GM21786 (cell line): ENCODE measurements at regions not wholly inside any gene's neighbourhood (a gene's known extent, or its start where the extent isn't known, plus 50 kb on each side); places are given as distances from the start of the nearest gene placed in this dataset.
A peak's percentile ranks its signal among the peaks of the same experiment; 100 is the strongest.
"Not testable (repeated sequence)": the region's sequence is repeated elsewhere in the genome, so short reads cannot be mapped to it uniquely, and the experiment has no call there.

ENCODE experiments used
- ATAC-seq: cut with Tn5 transposase; IDR thresholded peaks from one replicate; pipeline ENCODE4 v1.9.1; 2021; ENCODE audit not compliant: unreplicated experiment

DNA sequence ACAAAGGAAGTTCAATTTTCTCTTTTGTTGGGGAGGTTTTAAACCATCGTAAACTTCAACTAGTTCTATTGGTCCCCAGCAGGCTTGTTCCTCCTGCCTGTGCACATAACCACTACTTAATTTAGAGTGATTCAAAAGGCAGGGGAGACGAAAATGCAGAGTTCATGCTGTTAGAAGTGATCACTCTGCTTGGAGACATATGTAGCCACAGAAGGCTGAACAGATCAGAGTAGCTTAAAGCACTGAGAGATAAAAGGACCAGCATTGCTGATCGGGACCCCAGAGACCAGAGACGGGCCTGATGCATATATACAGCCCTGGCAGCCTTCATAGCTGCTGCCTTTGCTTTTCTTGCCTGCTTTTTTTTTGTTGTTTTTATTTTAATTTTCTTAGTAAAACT lies 662.0 kb upstream of the CPEB2 start:
- no peak for ATAC-seq

DNA sequence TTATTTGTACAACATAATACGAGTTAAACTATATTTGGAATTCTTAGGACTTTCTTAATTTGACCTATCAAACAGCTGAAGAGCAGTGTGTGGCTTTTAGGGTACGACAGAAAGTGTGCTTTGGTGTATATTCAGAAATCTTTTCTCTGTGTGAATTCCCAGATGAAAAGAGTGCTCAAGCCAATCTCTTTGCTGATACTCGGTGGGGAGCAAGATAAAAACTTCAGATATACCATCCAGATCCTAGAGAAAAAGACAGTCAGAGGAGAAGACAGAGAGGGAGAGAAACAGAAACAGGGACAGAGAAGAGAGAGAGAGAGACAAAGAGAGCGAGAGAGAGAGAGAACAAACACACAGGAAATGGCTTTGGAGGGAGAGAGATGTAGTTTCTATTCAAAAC lies 658.3 kb upstream of the CPEB2 start:
- ATAC-seq, result no peak

DNA sequence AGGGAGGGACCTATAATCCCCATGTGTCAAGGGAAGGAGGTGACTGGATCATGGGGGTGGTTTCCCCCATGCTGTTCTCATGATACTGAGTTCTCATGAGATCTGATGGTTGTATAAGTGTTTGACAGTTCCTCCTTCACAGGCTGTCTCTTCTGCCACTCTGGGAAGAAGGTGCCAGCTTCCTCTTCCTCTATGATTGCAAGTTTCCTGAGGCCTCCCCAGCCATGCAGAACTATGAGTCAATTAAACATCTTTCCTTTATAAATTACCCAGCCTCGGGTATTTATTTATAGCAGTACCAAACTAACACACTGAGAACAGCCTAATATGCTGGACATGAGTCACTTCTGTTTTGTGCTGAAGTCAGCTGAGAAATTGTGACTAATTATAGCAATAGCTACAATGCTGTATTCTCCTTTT lies 656.9 kb upstream of the CPEB2 start:
- ATAC-seq, result no peak

DNA sequence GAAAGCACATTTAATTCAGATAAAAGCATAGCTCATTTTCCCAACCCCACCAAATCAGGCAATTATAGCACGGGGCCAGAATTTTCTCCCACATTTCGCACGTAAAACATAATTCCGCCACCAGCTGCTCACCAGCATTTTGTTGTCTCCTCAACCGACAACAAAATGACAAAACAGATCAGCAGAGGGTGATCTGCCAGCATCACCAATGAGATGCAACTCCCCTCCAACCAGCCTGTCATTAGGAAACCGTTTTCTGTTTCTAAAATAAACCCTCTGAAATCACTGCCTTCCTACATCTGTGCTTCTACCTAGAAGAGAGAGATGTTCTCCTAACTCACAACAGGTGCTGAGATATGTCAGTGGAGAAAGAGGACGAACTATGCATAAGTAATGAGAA lies 654.8 kb upstream of the CPEB2 start:
- no peak for ATAC-seq

DNA sequence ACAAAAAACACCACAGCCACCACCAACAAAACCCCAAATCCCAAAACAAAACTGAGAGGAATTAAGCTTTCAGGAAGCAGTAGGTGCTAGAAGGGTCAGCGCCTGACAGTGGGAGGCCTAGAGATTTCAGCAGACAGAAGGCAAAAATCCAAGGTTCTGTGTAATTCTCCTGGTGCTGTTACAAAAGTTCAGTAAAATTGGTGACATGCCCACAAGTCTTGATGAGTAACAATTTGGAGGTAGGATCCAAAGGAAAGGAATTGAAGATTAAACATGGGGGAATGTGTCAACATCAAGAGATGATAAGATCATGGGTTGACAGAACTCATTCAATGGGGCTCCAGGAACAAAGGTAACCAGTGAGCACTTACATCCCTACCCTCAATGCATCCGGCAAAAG lies 653.8 kb upstream of the CPEB2 start:
- ATAC-seq, result no peak

- ATAC-seq, result not testable (repeated sequence)
These were observed 643.6 kb upstream of the CPEB2 start for GRCh38 chr4:14358544-14359160.

- ATAC-seq, result no peak
These were observed 642.3 kb upstream of the CPEB2 start for GRCh38 chr4:14359991-14360390.

- ATAC-seq, result no peak
These were observed 641.2 kb upstream of the CPEB2 start for GRCh38 chr4:14361084-14361483.

DNA sequence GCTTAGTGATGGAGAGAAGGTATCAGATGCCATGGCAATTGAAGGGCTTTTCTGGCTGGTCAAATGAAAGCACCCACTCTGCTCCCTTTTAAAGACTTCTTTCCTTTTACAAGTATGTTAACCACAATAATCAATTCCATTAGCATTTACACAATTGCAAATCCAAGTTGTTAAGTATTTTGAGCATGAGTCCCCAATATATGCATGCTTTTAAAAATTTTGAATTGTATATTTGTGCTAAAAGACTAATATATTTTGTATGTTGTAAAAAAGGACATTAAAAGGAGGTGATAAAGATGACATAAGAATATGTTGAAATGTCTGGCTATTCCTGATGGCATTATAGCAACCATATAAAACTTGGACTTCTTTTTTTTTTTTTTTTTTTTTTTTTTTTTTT lies 639.9 kb upstream of the CPEB2 start:
- no peak for ATAC-seq

GRCh38 chr4:14364953-14365536 lies 637.2 kb upstream of the CPEB2 start:
- ATAC-seq, result no peak

GRCh38 chr4:14368391-14368790 lies 633.9 kb upstream of the CPEB2 start:
- ATAC-seq, result no peak

GRCh38 chr4:14371131-14371530 lies 631.1 kb upstream of the CPEB2 start:
- no peak for ATAC-seq

DNA sequence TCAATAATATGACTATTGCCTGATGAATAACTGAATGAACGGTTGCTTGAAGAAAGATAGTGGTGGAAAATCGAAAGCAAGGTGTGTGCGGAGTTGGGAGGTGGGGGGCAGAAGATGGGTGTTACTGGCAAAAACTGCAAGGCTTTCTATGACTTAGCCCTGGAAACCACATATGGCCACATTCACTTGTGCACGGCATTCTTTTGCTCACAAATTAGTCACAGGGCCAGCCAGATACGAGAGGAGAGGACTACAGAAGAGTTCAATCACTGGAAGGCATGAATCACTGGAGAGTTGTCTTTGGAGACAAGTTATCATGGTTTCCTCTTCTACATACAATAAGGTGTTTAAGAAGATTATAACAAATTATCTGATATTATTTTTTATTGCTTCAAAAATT lies 626.5 kb upstream of the CPEB2 start:
- no peak for ATAC-seq

- ATAC-seq, result no peak
These were observed 623.1 kb upstream of the CPEB2 start for GRCh38 chr4:14379183-14379582.

DNA sequence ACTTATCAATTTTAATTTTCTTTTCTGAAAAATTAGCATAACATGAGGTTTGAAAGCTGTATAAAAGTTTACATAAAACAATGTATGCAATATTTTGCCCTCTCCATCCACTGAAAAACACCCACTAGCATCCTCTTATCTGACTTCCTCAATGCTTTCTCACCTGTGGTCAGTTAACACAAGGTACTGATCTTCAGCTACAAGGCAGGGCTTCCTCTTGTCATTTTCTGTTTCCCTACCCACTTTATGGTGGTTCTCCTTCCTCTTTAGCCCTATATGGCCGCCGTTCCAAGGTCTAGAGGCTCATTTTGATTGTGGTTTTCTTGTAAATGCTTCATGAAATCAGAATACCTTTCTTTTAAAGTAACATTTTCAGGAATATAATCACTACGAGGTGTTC lies 618.6 kb upstream of the CPEB2 start:
- peak; percentile 64 for ATAC-seq

DNA sequence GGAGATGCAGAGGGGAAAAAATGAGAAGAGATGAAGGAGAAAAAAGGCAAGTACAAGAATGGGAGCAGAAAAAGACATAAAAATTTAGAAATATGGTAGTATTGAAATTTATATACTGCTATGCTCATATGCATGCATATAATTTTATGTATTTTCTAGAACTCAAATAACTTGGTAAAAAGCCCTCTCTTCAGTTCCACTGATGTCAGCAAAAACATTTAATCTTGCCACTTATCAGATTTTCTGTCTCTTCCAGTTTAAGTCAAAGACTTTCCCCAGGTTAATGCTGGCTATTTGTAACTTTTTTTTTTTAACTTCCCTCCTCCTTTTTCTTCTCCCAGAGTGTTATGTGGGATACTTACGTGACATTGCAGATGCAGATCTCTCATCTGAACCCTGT lies 617.5 kb upstream of the CPEB2 start:
- no peak for ATAC-seq

GRCh38 chr4:14386196-14386595 lies 616.1 kb upstream of the CPEB2 start:
- ATAC-seq, result no peak

- ATAC-seq, result no peak
These were observed 614.6 kb upstream of the CPEB2 start for GRCh38 chr4:14387647-14388046.

GRCh38 chr4:14392378-14392777 lies 609.9 kb upstream of the CPEB2 start:
- no peak for ATAC-seq

GRCh38 chr4:14396183-14396582 lies 606.1 kb upstream of the CPEB2 start:
- ATAC-seq, result no peak

DNA sequence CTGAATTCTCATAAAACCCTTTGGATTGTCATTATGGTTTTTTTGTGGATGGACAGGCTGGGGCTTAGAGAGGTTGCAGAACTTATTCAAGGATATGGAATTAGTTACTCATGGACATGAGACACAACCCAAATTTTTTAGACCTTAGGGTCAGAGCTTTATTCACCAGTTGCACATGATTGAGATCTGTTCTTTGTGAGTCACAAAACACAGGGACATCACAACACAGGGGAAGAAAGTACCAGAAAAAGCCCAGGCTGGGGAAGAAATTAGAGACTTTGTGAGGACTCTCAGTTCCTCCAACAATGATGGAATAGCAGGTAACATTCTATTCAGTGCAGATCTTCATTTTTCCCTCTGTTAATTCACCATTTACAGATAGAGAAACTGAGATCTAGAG lies 602.4 kb upstream of the CPEB2 start:
- ATAC-seq, result no peak

GRCh38 chr4:14400307-14400706 lies 602.0 kb upstream of the CPEB2 start:
- no peak for ATAC-seq

- ATAC-seq, result no peak
These were observed 599.1 kb upstream of the CPEB2 start for GRCh38 chr4:14403132-14403531.
